Neural progenitor cell (in vitro differentiated cells): ENCODE measurements at regions not wholly inside any gene's neighbourhood (a gene's known extent, or its start where the extent isn't known, plus 50 kb on each side); places are given as distances from the start of the nearest gene placed in this dataset.

Source experiments
- DNase-seq: peaks from one replicate; pipeline ENCODE4 v3.0.0-alpha.2; 2016; ENCODE audit warnings: low spot score
- H2AFZ ChIP-seq: fragments of 200-600 bp; sonication (generic); replicated peaks from 2 replicates; pipeline ENCODE4 v1.6.1; 2016; ENCODE audit warnings: antibody characterized with exemption
- H3F3A ChIP-seq: fragments of 200-600 bp; sonication (generic); 2 replicates; pipeline ENCODE4 v1.6.1; 2016; ENCODE audit warnings: antibody characterized with exemption, low read depth
- H3K27ac ChIP-seq: fragments of 200-600 bp; sonication (generic); 2 replicates; pipeline ENCODE4 v1.5.1; 2016; ENCODE audit warnings: mild to moderate bottlenecking
- H3K27me3 ChIP-seq: fragments of 200-600 bp; sonication (generic); 2 replicates; pipeline ENCODE4 v1.6.1; 2016; ENCODE audit warnings: mild to moderate bottlenecking, moderate library complexity
- H3K36me3 ChIP-seq: fragments of 200-600 bp; sonication (generic); 2 replicates; pipeline ENCODE4 v1.5.1; 2016
- H3K4me1 ChIP-seq: fragments of 200-600 bp; sonication (generic); 2 replicates; pipeline ENCODE4 v1.6.1; 2016; ENCODE audit warnings: mixed run types
- H3K4me2 ChIP-seq: fragments of 200-600 bp; sonication (generic); 2 replicates; pipeline ENCODE4 v1.6.1; 2016
- H3K4me3 ChIP-seq: fragments of 200-600 bp; sonication (generic); 2 replicates; pipeline ENCODE4 v1.5.1; 2016
- H3K79me2 ChIP-seq: fragments of 200-600 bp; sonication (generic); 2 replicates; pipeline ENCODE4 v1.6.1; 2016; ENCODE audit warnings: low read depth
- H3K9ac ChIP-seq: fragments of 200-600 bp; sonication (generic); 2 replicates; pipeline ENCODE4 v1.6.1; 2016
- H3K9me3 ChIP-seq: fragments of 200-600 bp; sonication (generic); 2 replicates; pipeline ENCODE4 v1.5.1; 2016; ENCODE audit warnings: low read depth
- H4K20me1 ChIP-seq: fragments of 200-600 bp; sonication (generic); 2 replicates; pipeline ENCODE4 v1.6.1; 2016; ENCODE audit warnings: low read depth
- H3K27ac Mint-ChIP-seq: 3 replicates; pipeline ENCODE4 v1.8.0; 2021; ENCODE audit warnings: mixed read lengths
- H3K27me3 Mint-ChIP-seq: 2 replicates; pipeline ENCODE4 v1.8.0; 2022; ENCODE audit warnings: low read depth, mild to moderate bottlenecking, inconsistent platforms, moderate library complexity, mixed read lengths; ENCODE audit not compliant: insufficient read depth
- H3K36me3 Mint-ChIP-seq: 3 replicates; pipeline ENCODE4 v1.8.0; 2021; ENCODE audit warnings: mixed read lengths
- H3K4me1 Mint-ChIP-seq: 3 replicates; pipeline ENCODE4 v1.8.0; 2021; ENCODE audit warnings: mixed read lengths
- H3K4me3 Mint-ChIP-seq: 3 replicates; pipeline ENCODE4 v1.8.0; 2021; ENCODE audit warnings: mild to moderate bottlenecking, moderate library complexity, mixed read lengths
- H3K9me3 Mint-ChIP-seq: 3 replicates; pipeline ENCODE4 v1.8.0; 2020; ENCODE audit warnings: mixed read lengths
- CTCF ChIP-seq: fragments of 200-600 bp; sonication (generic); IDR thresholded peaks from 2 replicates; pipeline ENCODE4 v1.5.1; 2017; ENCODE audit warnings: antibody characterized with exemption, mild to moderate bottlenecking
- EZH2 ChIP-seq: fragments of 200-600 bp; sonication (generic); IDR thresholded peaks from 2 replicates; pipeline ENCODE4 v1.6.1; 2017; ENCODE audit warnings: antibody characterized with exemption, mild to moderate bottlenecking, moderate library complexity
- EZH2phosphoT487 ChIP-seq: fragments of 200-600 bp; sonication (generic); IDR thresholded peaks from 2 replicates; pipeline ENCODE4 v1.6.1; 2017; ENCODE audit warnings: antibody characterized with exemption

GRCh38 chr16:63512910-63513309, 1476.7 kb upstream of the CDH8 start:
- no peak for TF ChIP-seq EZH2phosphoT487
- TF ChIP-seq EZH2 = no peak
- TF ChIP-seq CTCF = no peak
- no peak overlapping the region for H3K27ac ChIP-seq

GRCh38 chr16:63497408-63497807, 1461.2 kb upstream of the CDH8 start:
- no peaks in the 10 kb centered on the region for H3K27me3 ChIP-seq
- H3K4me3 Mint-ChIP-seq = no peak overlapping the region
- H3K79me2 ChIP-seq = no peaks in the 10 kb centered on the region
- no peaks in the 10 kb centered on the region for H3K4me1 ChIP-seq
- H3K4me3 ChIP-seq = no peak overlapping the region
- no peak overlapping the region for H3K27ac Mint-ChIP-seq
- H2AFZ ChIP-seq = no peak overlapping the region
- no peaks in the 10 kb centered on the region for H3K4me1 Mint-ChIP-seq
- no peak overlapping the region for H3K27ac ChIP-seq
- no peaks in the 10 kb centered on the region for H3K27me3 Mint-ChIP-seq
- no peaks in the 10 kb centered on the region for H3K36me3 Mint-ChIP-seq
- H3K9me3 ChIP-seq = no peaks in the 10 kb centered on the region
- no peaks in the 10 kb centered on the region for H3K9me3 Mint-ChIP-seq
- H3K9ac ChIP-seq = no peak overlapping the region
- TF ChIP-seq EZH2phosphoT487 (no peak), CTCF (no peak), EZH2 (no peak)
- H3K4me2 ChIP-seq = no peak overlapping the region
- no peaks in the 10 kb centered on the region for H3K36me3 ChIP-seq
- DNase-seq = no peak
- no peaks in the 10 kb centered on the region for H3F3A ChIP-seq
- no peaks in the 10 kb centered on the region for H4K20me1 ChIP-seq

More at GRCh38 chr16:63512910-63513309, 1476.7 kb upstream of the CDH8 start:
- no peak overlapping the region for H3K9ac ChIP-seq
- Mint-ChIP-seq H3K9me3 (peaks cover 3% of the 10 kb centered on the region), H3K4me1 (peaks cover 4% of the 10 kb centered on the region), H3K27me3 (peaks cover 3% of the 10 kb centered on the region), H3K27ac (no peak overlapping the region), H3K4me3 (no peak overlapping the region), H3K36me3 (no peaks in the 10 kb centered on the region)
- no peak for DNase-seq
- no peak overlapping the region for H3K4me2 ChIP-seq
- H3F3A ChIP-seq = no peaks in the 10 kb centered on the region
- no peaks in the 10 kb centered on the region for H3K9me3 ChIP-seq
- no peak overlapping the region for H2AFZ ChIP-seq
- no peaks in the 10 kb centered on the region for H3K4me1 ChIP-seq
- H3K79me2 ChIP-seq = no peaks in the 10 kb centered on the region
- no peaks in the 10 kb centered on the region for H3K36me3 ChIP-seq
- H3K27me3 ChIP-seq = no peaks in the 10 kb centered on the region
- no peaks in the 10 kb centered on the region for H4K20me1 ChIP-seq
- no peak overlapping the region for H3K4me3 ChIP-seq

GRCh38 chr16:63496282-63496681, 1460.0 kb upstream of the CDH8 start:
- Mint-ChIP-seq H3K4me1 (no peaks in the 10 kb centered on the region), H3K27me3 (no peaks in the 10 kb centered on the region), H3K4me3 (no peak overlapping the region), H3K36me3 (no peaks in the 10 kb centered on the region), H3K27ac (no peak overlapping the region), H3K9me3 (no peaks in the 10 kb centered on the region)
- Histone ChIP-seq H3K9ac (no peak overlapping the region), H3K27me3 (no peaks in the 10 kb centered on the region), H3K9me3 (no peaks in the 10 kb centered on the region), H3K27ac (no peak overlapping the region), H3K4me3 (no peak overlapping the region), H4K20me1 (no peaks in the 10 kb centered on the region), H3K79me2 (no peaks in the 10 kb centered on the region), H3F3A (no peaks in the 10 kb centered on the region), H3K4me1 (no peaks in the 10 kb centered on the region), H3K4me2 (no peak overlapping the region), H2AFZ (no peak overlapping the region), H3K36me3 (no peaks in the 10 kb centered on the region)
- DNase-seq = no peak
- no peak for TF ChIP-seq CTCF
- no peak for TF ChIP-seq EZH2phosphoT487
- TF ChIP-seq EZH2 = no peak

GRCh38 chr16:63488955-63489354, 1452.7 kb upstream of the CDH8 start:
- Mint-ChIP-seq H3K9me3 (peaks cover 3% of the 10 kb centered on the region), H3K27me3 (no peaks in the 10 kb centered on the region), H3K27ac (no peak overlapping the region), H3K36me3 (no peaks in the 10 kb centered on the region), H3K4me1 (peaks cover 2% of the 10 kb centered on the region), H3K4me3 (no peak overlapping the region)
- Histone ChIP-seq H3K79me2 (no peaks in the 10 kb centered on the region), H3K9me3 (no peaks in the 10 kb centered on the region), H3K27ac (no peak overlapping the region), H3K9ac (no peak overlapping the region), H3K4me2 (no peak overlapping the region), H3K4me1 (no peaks in the 10 kb centered on the region), H2AFZ (peak overlapping the region; percentile 63), H3F3A (no peaks in the 10 kb centered on the region), H4K20me1 (no peaks in the 10 kb centered on the region), H3K27me3 (no peaks in the 10 kb centered on the region), H3K36me3 (no peaks in the 10 kb centered on the region), H3K4me3 (no peak overlapping the region)
- TF ChIP-seq EZH2phosphoT487 (no peak), CTCF (no peak), EZH2 (no peak)
- no peak for DNase-seq
